ENCODE measurements at regions not wholly inside any gene's neighbourhood (a gene's known extent, or its start where the extent isn't known, plus 50 kb on each side); places are given as distances from the start of the nearest gene placed in this dataset.
"Not testable (repeated sequence)": the region's sequence is repeated elsewhere in the genome, so short reads cannot be mapped to it uniquely, and the experiment has no call there.

DNA sequence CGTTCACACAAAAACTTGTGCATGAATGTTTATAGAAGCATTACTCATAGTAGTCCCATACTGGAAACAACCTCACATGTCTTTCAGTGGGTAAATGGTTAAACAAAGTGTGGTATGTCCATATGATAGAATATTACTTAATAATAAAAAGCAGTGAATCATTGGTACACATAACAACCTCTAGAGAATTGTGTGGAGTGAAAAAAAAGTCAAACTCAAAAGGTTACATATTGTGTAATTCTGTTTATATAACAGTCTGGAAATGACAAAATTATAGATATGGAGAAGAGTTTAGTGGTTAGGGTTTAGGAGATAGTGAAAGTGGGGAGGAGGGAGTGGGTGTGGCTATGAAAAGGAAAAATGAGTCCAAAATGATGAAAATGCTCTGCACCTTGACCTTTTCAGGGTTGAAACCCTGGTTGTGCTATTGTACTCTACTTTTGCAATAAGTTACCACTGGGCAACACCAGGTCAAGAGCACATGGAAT lies 243.4 kb upstream of the DDI1 start:
- DNase-seq (ENCODE audit: low read depth in 3 of 3, low spot score in 2 of 3), result no peak

GRCh38 chr11:103794262-103794661 lies 242.2 kb upstream of the DDI1 start:
- DNase-seq (ENCODE audit: low read depth in 3 of 3, low spot score in 2 of 3), result no peak

DNA sequence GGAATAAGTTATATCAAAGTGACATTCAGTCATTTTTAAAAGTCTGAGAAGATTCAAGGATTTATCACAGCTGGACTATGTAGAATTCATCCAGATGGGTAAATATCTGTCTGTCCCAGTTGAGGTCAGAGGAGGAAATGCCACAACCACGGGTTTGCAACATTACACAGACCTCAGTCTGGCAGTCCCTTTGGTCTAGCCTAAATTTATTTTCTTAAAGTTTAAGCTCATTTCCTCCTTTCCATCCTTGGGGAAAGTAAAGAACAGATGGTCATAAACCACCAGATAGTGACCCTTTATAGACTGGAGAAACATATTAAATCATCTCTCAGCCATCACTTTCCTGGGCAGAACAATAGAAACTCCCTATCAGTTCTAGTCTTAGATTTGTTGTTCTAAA lies 238.4 kb upstream of the DDI1 start:
- peak in 1 of 3 donors; percentile 25 for DNase-seq (ENCODE audit: low read depth in 3 of 3, low spot score in 2 of 3)

DNA sequence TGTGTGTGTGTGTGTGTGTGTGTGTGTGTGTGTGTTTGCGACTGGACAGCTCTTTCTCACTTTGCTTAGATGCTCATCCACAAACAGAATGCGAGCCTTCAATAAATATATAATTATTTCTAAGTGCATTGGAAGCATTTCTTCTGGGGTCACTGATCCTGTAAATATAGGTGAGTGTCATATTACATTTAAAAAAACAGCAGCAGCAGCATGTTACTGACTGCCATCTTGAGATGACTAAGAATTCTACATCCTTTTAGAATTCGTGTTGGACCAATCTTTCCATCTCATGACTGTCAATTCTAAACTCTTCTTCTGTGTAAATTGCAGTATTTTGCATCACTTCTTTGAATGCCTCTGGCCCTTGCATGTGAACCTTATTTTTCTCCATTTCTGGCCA lies 238.0 kb upstream of the DDI1 start:
- no peak for DNase-seq (ENCODE audit: low read depth in 3 of 3, low spot score in 2 of 3)

- no peak for DNase-seq (ENCODE audit: low read depth in 3 of 3, low spot score in 2 of 3)
Observed at GRCh38 chr11:103800406-103801114, 235.9 kb upstream of the DDI1 start.

DNA sequence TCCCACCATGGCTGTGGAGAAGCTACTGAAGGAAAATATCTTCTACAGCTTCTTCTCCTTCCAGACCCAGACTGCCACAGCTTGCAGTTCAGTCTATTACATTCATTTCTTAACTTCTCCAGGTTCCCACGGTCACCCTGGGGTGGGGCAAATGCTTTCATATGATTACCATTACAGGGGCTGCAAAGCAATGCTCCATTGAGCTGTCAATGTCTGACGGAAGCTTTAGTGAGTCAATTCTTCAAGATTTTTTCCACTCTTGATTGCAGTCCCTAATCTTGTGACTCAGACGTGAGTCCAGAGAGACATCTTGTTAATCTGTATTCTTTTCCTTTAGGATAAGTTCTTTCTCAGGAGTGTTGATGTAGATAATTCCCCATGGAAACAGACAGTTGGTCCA lies 233.4 kb upstream of the DDI1 start:
- no peak for DNase-seq (ENCODE audit: low read depth in 3 of 3, low spot score in 2 of 3)

DNA sequence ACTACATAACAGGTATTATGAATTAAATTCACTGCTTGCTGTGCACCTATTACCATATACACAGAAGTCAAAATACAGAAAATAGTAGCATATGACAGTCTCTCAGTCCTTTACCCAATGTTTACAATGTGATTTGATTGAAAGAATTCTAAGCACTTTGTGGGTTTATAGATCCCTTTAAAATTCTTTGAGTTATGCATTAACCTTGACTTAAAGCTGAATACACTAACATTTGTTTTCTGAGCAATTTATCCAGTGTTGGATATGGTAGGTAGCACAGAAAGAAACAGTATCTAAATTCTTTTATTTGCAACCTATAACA lies 230.8 kb upstream of the DDI1 start:
- no peak for DNase-seq (ENCODE audit: low read depth in 3 of 3, low spot score in 2 of 3)

- DNase-seq (ENCODE audit: low read depth in 3 of 3, low spot score in 2 of 3), result no peak
Observed at GRCh38 chr11:103806130-103806895, 230.1 kb upstream of the DDI1 start.

DNA sequence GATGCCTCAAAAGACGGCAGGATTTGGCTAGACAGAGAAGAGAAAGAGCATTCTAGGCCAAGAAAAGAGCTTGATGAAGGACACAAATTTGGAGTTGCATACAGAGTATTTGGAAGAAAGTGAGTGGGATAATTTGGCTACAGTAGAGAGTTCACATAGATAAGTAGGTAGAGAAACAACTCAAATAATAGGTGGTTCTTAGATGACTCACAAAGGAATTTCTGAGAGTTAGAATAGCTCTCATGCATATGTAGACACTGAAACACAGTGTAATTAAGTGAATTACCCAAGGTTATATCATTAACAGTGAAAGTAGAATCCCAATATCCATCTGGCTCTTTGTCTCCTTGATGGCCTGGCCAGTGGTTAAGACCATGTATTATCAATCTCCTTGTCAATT lies 228.6 kb upstream of the DDI1 start:
- DNase-seq (ENCODE audit: low read depth in 3 of 3, low spot score in 2 of 3), result no peak

- DNase-seq (ENCODE audit: low read depth in 3 of 3, low spot score in 2 of 3), result no peak
Observed at GRCh38 chr11:103808252-103808651, 228.2 kb upstream of the DDI1 start.

DNA sequence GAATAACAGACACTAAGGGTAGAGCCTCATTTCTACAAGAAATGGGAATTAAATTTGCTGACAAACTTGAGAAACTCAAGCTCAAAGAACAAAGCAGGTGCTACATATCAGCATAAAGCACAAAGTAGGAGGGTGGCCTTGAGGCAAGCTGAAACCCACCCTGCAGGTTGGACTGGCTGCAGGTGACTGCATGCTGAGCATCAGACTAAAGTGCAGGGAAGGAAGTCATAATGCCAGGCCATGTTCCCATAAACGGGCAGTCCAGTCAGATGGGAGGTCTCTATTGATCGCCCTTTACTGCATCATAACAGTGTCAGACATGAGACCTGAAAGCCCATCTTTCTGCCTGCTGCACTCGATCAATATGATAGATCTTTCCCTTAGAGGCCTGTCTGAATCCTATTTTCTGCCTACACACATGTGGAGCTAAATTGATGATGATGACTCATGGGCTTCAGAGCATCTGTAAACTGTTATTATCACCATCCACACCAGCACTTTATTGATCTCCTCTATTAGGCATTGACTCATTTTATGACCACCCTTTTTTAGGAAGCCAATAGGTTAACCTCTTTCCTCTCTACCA lies 224.5 kb upstream of the DDI1 start:
- no peak for DNase-seq (ENCODE audit: low read depth in 3 of 3, low spot score in 2 of 3)

DNA sequence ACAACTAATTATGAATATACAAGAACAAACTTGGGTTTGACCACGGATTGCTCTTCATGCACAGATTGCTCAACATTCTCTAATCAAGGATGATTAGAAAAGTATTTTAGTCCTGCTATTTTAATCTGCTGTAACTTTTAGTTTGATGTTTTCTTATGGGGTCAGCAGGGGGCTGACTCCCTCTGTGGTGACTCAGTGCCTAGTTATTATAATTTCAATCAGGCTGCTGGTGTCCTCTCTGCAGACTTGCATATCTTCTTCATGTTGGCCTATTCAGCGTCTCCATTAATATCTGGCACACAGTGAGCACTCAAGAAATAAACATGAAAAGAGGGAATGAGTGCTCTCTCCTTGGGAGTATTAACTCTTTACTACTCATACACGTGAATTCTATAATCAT lies 223.8 kb upstream of the DDI1 start:
- no peak for DNase-seq (ENCODE audit: low read depth in 3 of 3, low spot score in 2 of 3)

GRCh38 chr11:103820345-103820744 lies 216.1 kb upstream of the DDI1 start:
- not testable (repeated sequence) for DNase-seq (ENCODE audit: low read depth in 3 of 3, low spot score in 2 of 3)

- DNase-seq (ENCODE audit: low read depth in 3 of 3, low spot score in 2 of 3), result no peak
Observed at GRCh38 chr11:103824116-103824515, 212.3 kb upstream of the DDI1 start.

DNA sequence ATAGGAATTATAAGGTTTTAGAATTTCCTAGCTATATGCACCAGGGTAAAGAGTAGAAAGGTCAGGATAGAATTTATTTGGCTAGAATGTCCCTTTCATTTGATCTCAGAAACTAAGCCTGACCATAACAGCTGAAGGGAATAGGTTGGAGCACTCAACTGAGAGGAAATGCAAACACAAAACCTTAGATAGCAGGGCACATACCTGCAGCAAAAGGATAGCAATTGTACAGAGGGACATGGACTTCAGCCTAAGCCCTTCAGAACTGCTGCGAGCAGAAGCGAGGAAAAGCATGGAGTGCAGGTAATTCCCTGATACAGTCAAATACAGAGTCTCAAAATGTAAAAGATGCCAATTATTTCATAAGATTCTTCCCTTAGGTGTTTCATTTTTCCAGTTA lies 211.0 kb upstream of the DDI1 start:
- no peak for DNase-seq (ENCODE audit: low read depth in 3 of 3, low spot score in 2 of 3)

- no peak for DNase-seq (ENCODE audit: low read depth in 3 of 3, low spot score in 2 of 3)
Observed at GRCh38 chr11:103826856-103827255, 209.6 kb upstream of the DDI1 start.

DNA sequence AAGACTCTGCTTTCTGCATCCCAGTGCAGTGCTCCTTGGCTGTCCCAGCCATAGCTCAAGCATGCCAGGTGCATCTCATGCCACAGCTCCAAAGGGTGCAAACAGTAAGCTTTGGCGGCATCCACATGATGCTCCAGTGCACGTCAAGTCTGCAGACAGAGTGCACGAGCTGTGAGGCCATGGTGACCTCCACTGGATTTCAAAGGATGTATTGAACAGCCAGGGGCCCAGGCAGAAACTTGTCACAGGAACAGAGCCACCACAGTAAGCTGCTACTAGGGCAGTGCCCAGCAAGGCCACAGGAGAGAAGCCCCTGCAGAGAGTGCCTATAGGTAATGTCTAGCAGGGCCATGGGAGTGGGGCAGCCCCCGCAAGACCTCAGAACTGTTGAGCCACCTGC lies 206.8 kb upstream of the DDI1 start:
- DNase-seq (ENCODE audit: low read depth in 3 of 3, low spot score in 2 of 3), result no peak

GRCh38 chr11:103830205-103830604 lies 206.2 kb upstream of the DDI1 start:
- DNase-seq (ENCODE audit: low read depth in 3 of 3, low spot score in 2 of 3), result no peak

GRCh38 chr11:103832762-103833161 lies 203.7 kb upstream of the DDI1 start:
- no peak for DNase-seq (ENCODE audit: low read depth in 3 of 3, low spot score in 2 of 3)

DNA sequence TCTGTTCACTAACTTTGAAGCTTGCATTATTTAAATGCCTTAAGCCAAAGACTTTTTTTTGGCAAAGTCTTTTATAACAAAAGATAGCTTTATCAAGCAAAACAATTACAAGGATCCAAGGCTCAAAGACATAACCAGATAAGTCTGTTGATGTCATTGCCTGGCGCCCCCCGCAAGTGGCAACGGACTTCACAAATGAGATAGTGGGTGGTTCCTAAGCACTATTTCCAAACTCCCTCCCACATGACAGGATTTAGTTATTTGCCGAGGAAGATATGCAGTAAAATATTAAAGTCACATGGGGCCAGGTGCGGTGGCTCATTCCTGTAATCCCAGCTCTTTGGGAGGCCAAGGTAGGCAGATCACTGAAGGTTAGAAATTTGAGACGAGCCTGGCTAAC lies 194.2 kb upstream of the DDI1 start:
- DNase-seq (ENCODE audit: low read depth in 3 of 3, low spot score in 2 of 3), result no peak

- DNase-seq (ENCODE audit: low read depth in 3 of 3, low spot score in 2 of 3), result no peak
Observed at GRCh38 chr11:103842795-103843194, 193.6 kb upstream of the DDI1 start.
